Medulla oblongata (tissue), 1 donor: ENCODE measurements at regions not wholly inside any gene's neighbourhood (a gene's known extent, or its start where the extent isn't known, plus 50 kb on each side); places are given as distances from the start of the nearest gene placed in this dataset.

Source experiments
- DNase-seq: peaks from one replicate; pipeline ENCODE4 v3.0.0-alpha.2; 2015; ENCODE audit errors: extremely low spot score

GRCh38 chr2:2926858-2927175, 450.8 kb downstream of the EIPR1 start:
- no peak for DNase-seq

GRCh38 chr2:2926009-2926857, 451.4 kb downstream of the EIPR1 start:
- no peak for DNase-seq

- no peak for DNase-seq
Measured at GRCh38 chr2:2922156-2922555, 455.5 kb downstream of the EIPR1 start.

GRCh38 chr2:2921011-2921720, 456.5 kb downstream of the EIPR1 start:
- DNase-seq, result no peak

GRCh38 chr2:2919574-2920365, 457.8 kb downstream of the EIPR1 start:
- no peak for DNase-seq

GRCh38 chr2:2919026-2919425, 458.6 kb downstream of the EIPR1 start:
- DNase-seq, result no peak

GRCh38 chr2:2916621-2917020, 461.0 kb downstream of the EIPR1 start:
- no peak for DNase-seq

GRCh38 chr2:2914252-2914651, 463.4 kb downstream of the EIPR1 start:
- DNase-seq, result no peak

GRCh38 chr2:2913601-2914120, 464.0 kb downstream of the EIPR1 start:
- DNase-seq, result no peak

- no peak for DNase-seq
Measured at GRCh38 chr2:2912731-2913130, 464.9 kb downstream of the EIPR1 start.

GRCh38 chr2:2912293-2912692, 465.3 kb downstream of the EIPR1 start:
- DNase-seq, result no peak

GRCh38 chr2:2910259-2910658, 467.4 kb downstream of the EIPR1 start:
- DNase-seq, result no peak

GRCh38 chr2:2909086-2910035, 468.3 kb downstream of the EIPR1 start:
- DNase-seq, result no peak

- no peak for DNase-seq
Measured at GRCh38 chr2:2906091-2906490, 471.5 kb downstream of the EIPR1 start.

- no peak for DNase-seq
Measured at GRCh38 chr2:2904721-2905350, 472.8 kb downstream of the EIPR1 start.

- DNase-seq, result no peak
Measured at GRCh38 chr2:2902547-2903281, 474.9 kb downstream of the EIPR1 start.

- DNase-seq, result peak; percentile 4
Measured at GRCh38 chr2:2901384-2902345, 476.0 kb downstream of the EIPR1 start.

- no peak for DNase-seq
Measured at GRCh38 chr2:2899826-2900225, 477.8 kb downstream of the EIPR1 start.

- no peak for DNase-seq
Measured at GRCh38 chr2:2898744-2899143, 478.9 kb downstream of the EIPR1 start.
